ENCODE measurements at regions not wholly inside any gene's neighbourhood (a gene's known extent, or its start where the extent isn't known, plus 50 kb on each side); places are given as distances from the start of the nearest gene placed in this dataset.

- TF ChIP-seq RBFOX2 (IDR thresholded peaks at IDR 0.05; ENCODE audit: low read depth, low read length) (no peak), NELFE (IDR thresholded peaks at IDR 0.05; ENCODE audit: insufficient read depth, insufficient read length) (no peak), ZNF140 (CRISPR knock-in tag; IDR thresholded peaks at IDR 0.05) (no peak), CC2D1A (IDR thresholded peaks at IDR 0.05) (no peak)
- TF ChIP-seq, protein P1, sequence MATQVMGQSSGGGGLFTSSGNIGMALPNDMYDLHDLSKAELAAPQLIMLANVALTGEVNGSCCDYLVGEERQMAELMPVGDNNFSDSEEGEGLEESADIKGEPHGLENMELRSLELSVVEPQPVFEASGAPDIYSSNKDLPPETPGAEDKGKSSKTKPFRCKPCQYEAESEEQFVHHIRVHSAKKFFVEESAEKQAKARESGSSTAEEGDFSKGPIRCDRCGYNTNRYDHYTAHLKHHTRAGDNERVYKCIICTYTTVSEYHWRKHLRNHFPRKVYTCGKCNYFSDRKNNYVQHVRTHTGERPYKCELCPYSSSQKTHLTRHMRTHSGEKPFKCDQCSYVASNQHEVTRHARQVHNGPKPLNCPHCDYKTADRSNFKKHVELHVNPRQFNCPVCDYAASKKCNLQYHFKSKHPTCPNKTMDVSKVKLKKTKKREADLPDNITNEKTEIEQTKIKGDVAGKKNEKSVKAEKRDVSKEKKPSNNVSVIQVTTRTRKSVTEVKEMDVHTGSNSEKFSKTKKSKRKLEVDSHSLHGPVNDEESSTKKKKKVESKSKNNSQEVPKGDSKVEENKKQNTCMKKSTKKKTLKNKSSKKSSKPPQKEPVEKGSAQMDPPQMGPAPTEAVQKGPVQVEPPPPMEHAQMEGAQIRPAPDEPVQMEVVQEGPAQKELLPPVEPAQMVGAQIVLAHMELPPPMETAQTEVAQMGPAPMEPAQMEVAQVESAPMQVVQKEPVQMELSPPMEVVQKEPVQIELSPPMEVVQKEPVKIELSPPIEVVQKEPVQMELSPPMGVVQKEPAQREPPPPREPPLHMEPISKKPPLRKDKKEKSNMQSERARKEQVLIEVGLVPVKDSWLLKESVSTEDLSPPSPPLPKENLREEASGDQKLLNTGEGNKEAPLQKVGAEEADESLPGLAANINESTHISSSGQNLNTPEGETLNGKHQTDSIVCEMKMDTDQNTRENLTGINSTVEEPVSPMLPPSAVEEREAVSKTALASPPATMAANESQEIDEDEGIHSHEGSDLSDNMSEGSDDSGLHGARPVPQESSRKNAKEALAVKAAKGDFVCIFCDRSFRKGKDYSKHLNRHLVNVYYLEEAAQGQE (IDR thresholded peaks at IDR 0.05; ENCODE audit: borderline replicate concordance), result no peak
- TF ChIP-seq, protein P1 (CRISPR knock-in tag; IDR thresholded peaks at IDR 0.05; ENCODE audit: low read depth), result no peak
- TF ChIP-seq, protein P2, sequence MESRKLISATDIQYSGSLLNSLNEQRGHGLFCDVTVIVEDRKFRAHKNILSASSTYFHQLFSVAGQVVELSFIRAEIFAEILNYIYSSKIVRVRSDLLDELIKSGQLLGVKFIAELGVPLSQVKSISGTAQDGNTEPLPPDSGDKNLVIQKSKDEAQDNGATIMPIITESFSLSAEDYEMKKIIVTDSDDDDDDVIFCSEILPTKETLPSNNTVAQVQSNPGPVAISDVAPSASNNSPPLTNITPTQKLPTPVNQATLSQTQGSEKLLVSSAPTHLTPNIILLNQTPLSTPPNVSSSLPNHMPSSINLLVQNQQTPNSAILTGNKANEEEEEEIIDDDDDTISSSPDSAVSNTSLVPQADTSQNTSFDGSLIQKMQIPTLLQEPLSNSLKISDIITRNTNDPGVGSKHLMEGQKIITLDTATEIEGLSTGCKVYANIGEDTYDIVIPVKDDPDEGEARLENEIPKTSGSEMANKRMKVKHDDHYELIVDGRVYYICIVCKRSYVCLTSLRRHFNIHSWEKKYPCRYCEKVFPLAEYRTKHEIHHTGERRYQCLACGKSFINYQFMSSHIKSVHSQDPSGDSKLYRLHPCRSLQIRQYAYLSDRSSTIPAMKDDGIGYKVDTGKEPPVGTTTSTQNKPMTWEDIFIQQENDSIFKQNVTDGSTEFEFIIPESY (CRISPR knock-in tag; IDR thresholded peaks at IDR 0.05), result 0 out of 2 replicates have a peak, but pooled peaks have one; percentile 28
- intact Hi-C loops (cut with micrococcal nuclease) (loop anchor here (5.0 kb wide), 1 partner anchor 389 kb away; no protein-coding TSS in a partner anchor), in situ Hi-C loops (cut with MboI) (no loop called here)
- 30% methylated on average over 33 of the region's 42 CpGs for WGBS (ENCODE audit: insufficient coverage, low coverage, missing lambda C conversion rate)
- Histone ChIP-seq H3K4me3 (no peak overlapping the region), H3K27me3 (ENCODE audit: control insufficient read depth in 2 of 2, insufficient read depth in 2 of 2, low read length in 2 of 2) (no peaks in the 10 kb centered on the region), H3K36me3 (ENCODE audit: control insufficient read depth, insufficient read depth, low read length) (no peaks in the 10 kb centered on the region), H3K4me2 (ENCODE audit: insufficient read depth, low read length) (no peak overlapping the region), H3K9me3 (replicated peaks; ENCODE audit: control insufficient read depth, insufficient read depth, low read depth, low read length) (no peaks in the 10 kb centered on the region), H3K9me1 (ENCODE audit: control insufficient read depth, insufficient read depth, low read length) (no peaks in the 10 kb centered on the region), H3K4me1 (replicated peaks in 1 of 2; ENCODE audit: control insufficient read depth in 2 of 2, insufficient read depth in 2 of 2, low read length in 2 of 2) (peaks cover 0 to 16% of the 10 kb centered on the region in 2 experiments; a peak in 2 of 5 replicates), H3K27ac (ENCODE audit: extremely low read depth, low read depth, low read length) (no peak overlapping the region), H3K9ac (ENCODE audit: insufficient read depth in 1 of 2, low read depth in 2 of 2, low read length in 2 of 2) (no peak overlapping the region), H2AFZ (ENCODE audit: low read depth, low read length) (peak overlapping the region; percentile 59; the same call in 1 of the 2 replicates), H3K79me2 (ENCODE audit: control insufficient read depth, insufficient read depth, low read length) (no peaks in the 10 kb centered on the region), H4K20me1 (replicated peaks; ENCODE audit: control insufficient read depth, insufficient read depth, low read length) (no peaks in the 10 kb centered on the region)
- DNase-seq (ENCODE audit: extremely low read depth in 1 of 4, low spot score in 3 of 4) (peak in 1 of 4 experiments; percentile 6), FAIRE-seq (no peak), ATAC-seq (no peak)
- BruUV-seq (replicated peaks), result no TSS peak
- ChIA-PET POLR2A (no interaction called here), CTCF (ENCODE audit: low intra/inter-chr PET ratio) (interaction anchor here (0.7 to 0.8 kb wide), 2 partner anchors 121 to 388 kb away, joined by 3 to 4 read pairs; no protein-coding TSS in a partner anchor)
Measured at GRCh38 chr2:131801210-131801744, 273.6 kb downstream of the CCDC74A start.

All from K562 (cell line).